ENCODE measurements at regions not wholly inside any gene's neighbourhood (a gene's known extent, or its start where the extent isn't known, plus 50 kb on each side); places are given as distances from the start of the nearest gene placed in this dataset.
"Not testable (repeated sequence)": the region's sequence is repeated elsewhere in the genome, so short reads cannot be mapped to it uniquely, and the experiment has no call there.

DNA sequence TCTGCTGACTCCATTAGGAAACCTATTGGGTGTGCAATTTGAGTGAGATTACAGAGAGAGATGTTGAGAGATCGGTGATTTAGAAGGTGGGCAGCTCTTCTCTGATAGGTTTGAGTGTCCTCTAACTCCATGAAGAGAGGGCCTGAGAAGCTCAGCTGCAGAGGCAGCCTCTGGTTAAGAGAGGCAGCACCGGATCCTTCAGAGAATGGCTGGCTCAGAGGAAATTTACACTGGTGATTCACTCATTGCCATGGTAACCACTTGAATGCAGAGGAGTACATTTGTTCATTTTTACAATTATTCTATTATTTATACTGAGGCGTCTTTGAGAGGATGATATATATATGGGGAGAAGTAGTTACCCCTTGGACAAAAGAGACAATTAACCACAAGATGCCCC, 171.7 kb downstream of the PDGFRA start:
- Histone ChIP-seq H3K27me3 (replicated peaks; ENCODE audit: insufficient read depth, low read length) (no peaks in the 10 kb centered on the region), H3K79me2 (ENCODE audit: low read length) (no peaks in the 10 kb centered on the region), H3K4me1 (ENCODE audit: low read length) (no peaks in the 10 kb centered on the region), H3K27ac (ENCODE audit: low read length) (no peak overlapping the region), H4K20me1 (ENCODE audit: insufficient read depth, low read length) (no peaks in the 10 kb centered on the region), H2AFZ (ENCODE audit: low read length) (no peak overlapping the region), H3K9me2 (replicated peaks; ENCODE audit: insufficient read depth, low read length) (no peaks in the 10 kb centered on the region), H3K36me3 (replicated peaks; ENCODE audit: insufficient read depth, low read length) (no peaks in the 10 kb centered on the region), H3K9ac (ENCODE audit: low read length) (no peak overlapping the region), H3K4me3 (ENCODE audit: low read length) (no peak overlapping the region), H3F3A (ENCODE audit: insufficient read depth, low read length) (no peaks in the 10 kb centered on the region), H3K9me3 (replicated peaks; ENCODE audit: insufficient read depth, low read length) (no peaks in the 10 kb centered on the region), H3K4me2 (ENCODE audit: low read depth, low read length) (no peak overlapping the region)
- no peak for DNase-seq
- TF ChIP-seq, protein P1, sequence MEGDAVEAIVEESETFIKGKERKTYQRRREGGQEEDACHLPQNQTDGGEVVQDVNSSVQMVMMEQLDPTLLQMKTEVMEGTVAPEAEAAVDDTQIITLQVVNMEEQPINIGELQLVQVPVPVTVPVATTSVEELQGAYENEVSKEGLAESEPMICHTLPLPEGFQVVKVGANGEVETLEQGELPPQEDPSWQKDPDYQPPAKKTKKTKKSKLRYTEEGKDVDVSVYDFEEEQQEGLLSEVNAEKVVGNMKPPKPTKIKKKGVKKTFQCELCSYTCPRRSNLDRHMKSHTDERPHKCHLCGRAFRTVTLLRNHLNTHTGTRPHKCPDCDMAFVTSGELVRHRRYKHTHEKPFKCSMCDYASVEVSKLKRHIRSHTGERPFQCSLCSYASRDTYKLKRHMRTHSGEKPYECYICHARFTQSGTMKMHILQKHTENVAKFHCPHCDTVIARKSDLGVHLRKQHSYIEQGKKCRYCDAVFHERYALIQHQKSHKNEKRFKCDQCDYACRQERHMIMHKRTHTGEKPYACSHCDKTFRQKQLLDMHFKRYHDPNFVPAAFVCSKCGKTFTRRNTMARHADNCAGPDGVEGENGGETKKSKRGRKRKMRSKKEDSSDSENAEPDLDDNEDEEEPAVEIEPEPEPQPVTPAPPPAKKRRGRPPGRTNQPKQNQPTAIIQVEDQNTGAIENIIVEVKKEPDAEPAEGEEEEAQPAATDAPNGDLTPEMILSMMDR (IDR thresholded peaks at IDR 0.05; ENCODE audit: low read length) = no peak
- TF ChIP-seq EZH2 (optimal IDR thresholded peaks at IDR 0.05; ENCODE audit: low read depth, low read length) = no peak
- TF ChIP-seq EZH2phosphoT487 (IDR thresholded peaks at IDR 0.05; ENCODE audit: low read length) = no peak

DNA sequence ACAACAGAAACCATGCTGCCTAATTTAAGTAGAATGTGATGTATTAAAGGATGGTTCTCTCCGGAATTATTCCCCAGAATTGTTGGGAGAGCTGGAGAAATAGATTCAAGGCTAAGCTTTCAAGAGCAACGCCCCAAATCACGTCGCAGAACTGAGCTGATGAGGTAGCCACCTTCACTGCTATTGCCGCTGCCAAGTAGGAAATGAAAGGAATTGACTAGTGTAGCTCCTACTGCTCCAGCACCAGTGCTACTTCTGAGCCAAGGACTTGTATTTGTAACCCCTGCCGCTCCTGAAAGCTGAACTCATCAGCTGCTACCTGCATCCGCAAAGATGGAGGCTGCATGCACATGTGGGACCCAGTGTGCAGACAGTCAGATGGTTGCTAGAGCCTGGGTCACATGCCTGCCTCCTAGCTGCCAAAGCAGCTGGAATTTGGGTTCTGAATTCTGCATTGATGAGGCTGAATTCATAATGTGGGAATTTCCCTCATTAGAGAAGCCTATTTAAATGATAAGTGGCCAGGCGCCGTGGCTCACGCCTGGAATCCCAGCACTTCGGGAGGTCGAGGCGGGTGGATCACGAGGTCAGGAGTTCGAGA, 173.9 kb downstream of the PDGFRA start:
- no peak for DNase-seq
- TF ChIP-seq EZH2 (optimal IDR thresholded peaks at IDR 0.05; ENCODE audit: low read depth, low read length) = no peak
- no peak for TF ChIP-seq EZH2phosphoT487 (IDR thresholded peaks at IDR 0.05; ENCODE audit: low read length)
- TF ChIP-seq, protein P1 (IDR thresholded peaks at IDR 0.05; ENCODE audit: low read length) = no peak
- Histone ChIP-seq H2AFZ (ENCODE audit: low read length) (no peak overlapping the region), H4K20me1 (ENCODE audit: insufficient read depth, low read length) (no peaks in the 10 kb centered on the region), H3K9me3 (replicated peaks; ENCODE audit: insufficient read depth, low read length) (no peaks in the 10 kb centered on the region), H3K79me2 (ENCODE audit: low read length) (no peaks in the 10 kb centered on the region), H3F3A (ENCODE audit: insufficient read depth, low read length) (peaks cover under 1% of the 10 kb centered on the region; the same call in 1 of the 2 replicates), H3K4me1 (ENCODE audit: low read length) (no peaks in the 10 kb centered on the region), H3K27me3 (replicated peaks; ENCODE audit: insufficient read depth, low read length) (no peaks in the 10 kb centered on the region), H3K4me3 (ENCODE audit: low read length) (no peak overlapping the region), H3K36me3 (replicated peaks; ENCODE audit: insufficient read depth, low read length) (no peaks in the 10 kb centered on the region), H3K9me2 (replicated peaks; ENCODE audit: insufficient read depth, low read length) (no peaks in the 10 kb centered on the region), H3K27ac (ENCODE audit: low read length) (no peak overlapping the region), H3K9ac (ENCODE audit: low read length) (no peak overlapping the region), H3K4me2 (ENCODE audit: low read depth, low read length) (no peak overlapping the region)

DNA sequence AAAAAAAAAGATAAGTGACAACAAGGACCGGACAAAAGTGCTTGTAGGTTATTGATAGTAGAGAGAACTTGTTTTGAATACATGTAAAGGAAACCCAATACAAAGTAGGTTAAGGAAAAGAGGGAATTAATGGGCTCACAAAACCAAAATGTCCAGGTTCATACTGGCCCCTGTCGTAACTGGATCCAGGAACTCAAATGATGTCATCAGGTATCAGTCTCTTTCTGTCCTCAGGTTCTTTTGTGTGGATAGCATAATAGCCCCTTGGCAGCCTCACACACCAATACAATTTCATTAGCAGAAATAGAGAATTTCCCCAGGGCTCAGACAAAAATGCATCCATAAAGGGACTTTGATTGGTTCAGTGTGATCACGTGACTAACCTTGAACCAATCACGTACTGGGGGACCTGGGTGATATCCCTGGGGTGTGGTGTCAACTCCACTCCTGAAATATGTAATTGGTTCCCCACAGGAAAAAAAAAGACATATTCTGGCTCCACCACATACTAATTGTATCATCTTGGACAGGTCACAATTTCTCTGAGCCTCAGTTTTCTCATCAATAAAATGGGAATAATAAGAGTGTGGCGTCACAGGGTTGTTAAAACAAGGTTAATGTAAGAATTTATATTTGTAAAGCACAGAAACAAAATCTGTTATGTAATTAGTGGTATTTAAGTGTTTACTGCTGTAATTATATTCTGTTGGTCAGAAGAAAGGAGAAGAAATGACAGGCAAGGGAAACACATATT, 174.8 kb downstream of the PDGFRA start:
- H3K79me2 ChIP-seq (ENCODE audit: low read length) = no peaks in the 10 kb centered on the region
- H3K27ac ChIP-seq (ENCODE audit: low read length) = no peak overlapping the region
- H3K4me3 ChIP-seq (ENCODE audit: low read length) = no peak overlapping the region
- H3K9ac ChIP-seq (ENCODE audit: low read length) = no peak overlapping the region
- H3K9me3 ChIP-seq (replicated peaks; ENCODE audit: insufficient read depth, low read length) = no peaks in the 10 kb centered on the region
- H4K20me1 ChIP-seq (ENCODE audit: insufficient read depth, low read length) = no peaks in the 10 kb centered on the region
- no peaks in the 10 kb centered on the region for H3K9me2 ChIP-seq (replicated peaks; ENCODE audit: insufficient read depth, low read length)
- DNase-seq = no peak
- H3F3A ChIP-seq (ENCODE audit: insufficient read depth, low read length) = peaks cover 6% of the 10 kb centered on the region; the same call in 1 of the 2 replicates
- H2AFZ ChIP-seq (ENCODE audit: low read length) = no peak overlapping the region
- no peaks in the 10 kb centered on the region for H3K36me3 ChIP-seq (replicated peaks; ENCODE audit: insufficient read depth, low read length)
- H3K4me2 ChIP-seq (ENCODE audit: low read depth, low read length) = no peak overlapping the region
- H3K4me1 ChIP-seq (ENCODE audit: low read length) = peaks cover 4% of the 10 kb centered on the region; the same call in 1 of the 2 replicates
- no peak for TF ChIP-seq EZH2 (optimal IDR thresholded peaks at IDR 0.05; ENCODE audit: low read depth, low read length)
- TF ChIP-seq, protein P1 (IDR thresholded peaks at IDR 0.05; ENCODE audit: low read length) = no peak
- no peaks in the 10 kb centered on the region for H3K27me3 ChIP-seq (replicated peaks; ENCODE audit: insufficient read depth, low read length)

DNA sequence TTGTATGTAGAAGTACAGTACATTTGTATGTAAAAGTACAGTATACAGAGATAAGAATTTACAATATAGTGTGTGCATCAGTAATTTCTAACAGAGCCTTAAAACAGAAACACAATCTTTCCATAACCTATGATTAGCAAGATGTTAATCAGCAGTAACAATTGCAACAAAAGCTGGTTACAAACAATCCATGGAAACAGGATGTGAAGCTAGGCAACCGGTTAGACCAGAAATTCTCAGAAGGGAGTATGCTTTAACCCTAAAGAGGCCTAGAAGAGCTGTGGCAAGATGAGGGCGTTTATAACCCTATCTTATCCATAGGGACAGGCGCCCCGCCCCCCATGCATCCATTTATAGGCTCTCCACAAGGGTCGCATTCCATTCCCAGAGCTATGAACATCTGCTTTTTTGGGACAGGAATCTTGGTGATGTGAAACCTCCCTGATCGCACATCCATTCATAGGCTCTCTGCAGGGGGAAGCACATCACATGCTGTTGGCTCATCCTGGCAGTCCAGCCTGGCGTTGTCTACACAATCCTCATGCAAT, 180.3 kb downstream of the PDGFRA start:
- H3K9me3 ChIP-seq (replicated peaks; ENCODE audit: insufficient read depth, low read length); H4K20me1 ChIP-seq (ENCODE audit: insufficient read depth, low read length); H3K4me3 ChIP-seq (ENCODE audit: low read length); H3K9ac ChIP-seq (ENCODE audit: low read length); H3K27me3 ChIP-seq (replicated peaks; ENCODE audit: insufficient read depth, low read length); H3K79me2 ChIP-seq (ENCODE audit: low read length); H3F3A ChIP-seq (ENCODE audit: insufficient read depth, low read length); H3K36me3 ChIP-seq (replicated peaks; ENCODE audit: insufficient read depth, low read length); H2AFZ ChIP-seq (ENCODE audit: low read length); H3K4me2 ChIP-seq (ENCODE audit: low read depth, low read length); H3K27ac ChIP-seq (ENCODE audit: low read length); H3K4me1 ChIP-seq (ENCODE audit: low read length); H3K9me2 ChIP-seq (replicated peaks; ENCODE audit: insufficient read depth, low read length): not testable (repeated sequence)
- DNase-seq = peak; percentile 5
